ENCODE measurements at regions not wholly inside any gene's neighbourhood (a gene's known extent, or its start where the extent isn't known, plus 50 kb on each side); places are given as distances from the start of the nearest gene placed in this dataset.
"Not testable (repeated sequence)": the region's sequence is repeated elsewhere in the genome, so short reads cannot be mapped to it uniquely, and the experiment has no call there.

DNA sequence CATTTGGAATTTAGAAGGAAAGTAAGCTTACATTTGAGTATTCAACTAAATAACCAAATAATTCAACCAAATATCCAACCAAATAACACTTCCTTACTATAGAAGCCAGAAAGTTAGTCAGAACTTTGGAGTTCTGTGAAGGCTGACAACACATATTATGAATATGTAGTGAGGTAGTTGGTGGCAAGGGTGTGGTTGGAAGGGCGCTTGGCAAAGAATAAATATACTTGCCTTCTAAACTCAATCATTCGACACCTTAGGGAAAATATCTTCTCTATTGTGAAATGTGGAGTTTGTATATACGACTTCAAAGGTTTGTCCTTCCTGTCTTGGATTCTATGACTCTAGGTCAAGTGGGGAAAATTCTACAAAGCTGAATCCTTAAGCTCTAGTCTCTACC, 111.7 kb upstream of the OSTN start:
- CTCF ChIA-PET (ENCODE audit: unreplicated experiment) = no interaction called here
- no peaks in the 10 kb centered on the region for H3K9me3 ChIP-seq (ENCODE audit: low read length)
- intact Hi-C loops (cut with micrococcal nuclease; ENCODE audit: unreplicated experiment) = no loop called here
- no peaks in the 10 kb centered on the region for H3K4me1 ChIP-seq (ENCODE audit: insufficient read depth, low read length, poor library complexity, severe bottlenecking)
- TF ChIP-seq, protein P1, sequence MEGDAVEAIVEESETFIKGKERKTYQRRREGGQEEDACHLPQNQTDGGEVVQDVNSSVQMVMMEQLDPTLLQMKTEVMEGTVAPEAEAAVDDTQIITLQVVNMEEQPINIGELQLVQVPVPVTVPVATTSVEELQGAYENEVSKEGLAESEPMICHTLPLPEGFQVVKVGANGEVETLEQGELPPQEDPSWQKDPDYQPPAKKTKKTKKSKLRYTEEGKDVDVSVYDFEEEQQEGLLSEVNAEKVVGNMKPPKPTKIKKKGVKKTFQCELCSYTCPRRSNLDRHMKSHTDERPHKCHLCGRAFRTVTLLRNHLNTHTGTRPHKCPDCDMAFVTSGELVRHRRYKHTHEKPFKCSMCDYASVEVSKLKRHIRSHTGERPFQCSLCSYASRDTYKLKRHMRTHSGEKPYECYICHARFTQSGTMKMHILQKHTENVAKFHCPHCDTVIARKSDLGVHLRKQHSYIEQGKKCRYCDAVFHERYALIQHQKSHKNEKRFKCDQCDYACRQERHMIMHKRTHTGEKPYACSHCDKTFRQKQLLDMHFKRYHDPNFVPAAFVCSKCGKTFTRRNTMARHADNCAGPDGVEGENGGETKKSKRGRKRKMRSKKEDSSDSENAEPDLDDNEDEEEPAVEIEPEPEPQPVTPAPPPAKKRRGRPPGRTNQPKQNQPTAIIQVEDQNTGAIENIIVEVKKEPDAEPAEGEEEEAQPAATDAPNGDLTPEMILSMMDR (conservative IDR thresholded peaks at IDR 0.05; ENCODE audit: low read length) = no peak
- TF ChIP-seq EZH2phosphoT487 (IDR thresholded peaks at IDR 0.05; ENCODE audit: borderline replicate concordance, low read depth, low read length) = no peak
- H3K79me2 ChIP-seq (ENCODE audit: insufficient read depth, low read depth, low read length) = no peaks in the 10 kb centered on the region
- POLR2A ChIA-PET = interaction anchor here (0.6 to 4.6 kb wide), 6 partner anchors 9 to 207 kb away, joined by 3 to 43 read pairs (median 4); no protein-coding TSS in a partner anchor
- no peaks in the 10 kb centered on the region for H3K36me3 ChIP-seq (ENCODE audit: insufficient read depth, low read length)
- H3K9me2 ChIP-seq (ENCODE audit: insufficient read depth, low read length) = no peaks in the 10 kb centered on the region
- no peaks in the 10 kb centered on the region for H4K20me1 ChIP-seq (ENCODE audit: insufficient read depth, low read length)
- no peak overlapping the region for H2AFZ ChIP-seq (ENCODE audit: low read length)
- no TSS peak for BruUV-seq (replicated peaks)
- H3K4me3 ChIP-seq (ENCODE audit: low read depth, low read length, poor library complexity, severe bottlenecking) = no peak overlapping the region
- no peak for DNase-seq (ENCODE audit: low spot score)
- no peak overlapping the region for H3K4me2 ChIP-seq (ENCODE audit: low read length)
- no peak overlapping the region for H3K27ac ChIP-seq (ENCODE audit: low read depth, low read length, poor library complexity, severe bottlenecking)

DNA sequence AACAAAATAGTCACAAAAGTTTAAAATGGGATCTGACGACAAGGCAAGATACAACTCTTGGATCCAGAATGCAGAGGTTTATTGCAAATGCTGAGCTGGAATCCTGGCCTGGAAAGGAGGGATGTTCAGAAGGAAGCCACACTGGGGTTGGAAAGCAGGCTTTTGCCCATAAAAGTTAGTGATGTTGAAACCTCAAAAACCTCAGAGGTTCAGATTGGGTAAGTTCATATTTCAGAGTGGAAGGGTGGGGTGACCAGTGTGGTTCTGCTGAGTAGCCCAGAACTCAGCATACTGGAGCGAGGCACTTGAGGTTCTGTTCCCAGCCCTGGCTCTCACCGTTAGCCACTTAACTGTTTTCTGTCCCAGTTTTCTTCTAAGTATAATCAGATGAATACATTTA, 114.0 kb upstream of the OSTN start:
- intact Hi-C loops (cut with micrococcal nuclease; ENCODE audit: unreplicated experiment) = no loop called here
- Histone ChIP-seq H3K79me2 (ENCODE audit: insufficient read depth, low read depth, low read length) (no peaks in the 10 kb centered on the region), H3K9me2 (ENCODE audit: insufficient read depth, low read length) (no peaks in the 10 kb centered on the region), H3K4me1 (ENCODE audit: insufficient read depth, low read length, poor library complexity, severe bottlenecking) (no peaks in the 10 kb centered on the region), H2AFZ (ENCODE audit: low read length) (peak overlapping the region; percentile 74), H3K36me3 (ENCODE audit: insufficient read depth, low read length) (no peaks in the 10 kb centered on the region), H3K27ac (ENCODE audit: low read depth, low read length, poor library complexity, severe bottlenecking) (no peak overlapping the region), H3K4me3 (ENCODE audit: low read depth, low read length, poor library complexity, severe bottlenecking) (no peak overlapping the region), H4K20me1 (ENCODE audit: insufficient read depth, low read length) (no peaks in the 10 kb centered on the region), H3K4me2 (ENCODE audit: low read length) (no peak overlapping the region), H3K9me3 (ENCODE audit: low read length) (no peaks in the 10 kb centered on the region)
- TF ChIP-seq, protein P1 (conservative IDR thresholded peaks at IDR 0.05; ENCODE audit: low read length) = no peak
- no peak for TF ChIP-seq EZH2phosphoT487 (IDR thresholded peaks at IDR 0.05; ENCODE audit: borderline replicate concordance, low read depth, low read length)
- POLR2A ChIA-PET = interaction anchor here (0.8 to 1.2 kb wide), 4 partner anchors 9 to 91 kb away, joined by 3 to 5 read pairs (median 3); no protein-coding TSS in a partner anchor
- no TSS peak for BruUV-seq (replicated peaks)
- no peak for DNase-seq (ENCODE audit: low spot score)
- CTCF ChIA-PET (ENCODE audit: unreplicated experiment) = no interaction called here

DNA sequence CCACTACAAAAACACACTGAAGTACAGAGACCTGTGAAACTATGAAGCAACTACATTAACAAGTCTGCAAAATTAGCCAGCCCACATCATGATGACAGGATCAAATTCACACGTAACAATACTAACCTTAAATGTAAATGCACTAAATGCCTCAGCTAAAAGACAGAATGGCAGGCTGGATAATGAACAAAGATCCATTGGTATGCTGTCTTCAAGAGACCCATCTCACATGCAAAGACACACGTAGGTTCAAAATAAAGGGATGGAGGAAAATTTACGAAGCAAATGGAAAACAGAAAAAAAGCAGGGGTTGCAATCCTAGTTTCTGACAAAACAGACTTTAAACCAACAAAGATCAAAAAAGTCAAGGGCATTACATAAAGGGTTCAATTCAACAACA, 120.1 kb upstream of the OSTN start:
- intact Hi-C loops (cut with micrococcal nuclease; ENCODE audit: unreplicated experiment); H3K9me3 ChIP-seq (ENCODE audit: low read length): not testable (repeated sequence)

More for the DNA sequence above, 120.1 kb upstream of the OSTN start:
- POLR2A ChIA-PET = interaction anchor here (0.8 kb wide), 1 partner anchor 18 kb away, joined by 4 read pairs; no protein-coding TSS in a partner anchor
- H3K4me1 ChIP-seq (ENCODE audit: insufficient read depth, low read length, poor library complexity, severe bottlenecking); H3K36me3 ChIP-seq (ENCODE audit: insufficient read depth, low read length); H3K4me2 ChIP-seq (ENCODE audit: low read length); H3K4me3 ChIP-seq (ENCODE audit: low read depth, low read length, poor library complexity, severe bottlenecking); CTCF ChIA-PET (ENCODE audit: unreplicated experiment); H4K20me1 ChIP-seq (ENCODE audit: insufficient read depth, low read length); DNase-seq (ENCODE audit: low spot score); H3K27ac ChIP-seq (ENCODE audit: low read depth, low read length, poor library complexity, severe bottlenecking); H3K9me2 ChIP-seq (ENCODE audit: insufficient read depth, low read length); BruUV-seq (replicated peaks); H2AFZ ChIP-seq (ENCODE audit: low read length); H3K79me2 ChIP-seq (ENCODE audit: insufficient read depth, low read depth, low read length): not testable (repeated sequence)
